ENCODE measurements at regions not wholly inside any gene's neighbourhood (a gene's known extent, or its start where the extent isn't known, plus 50 kb on each side); places are given as distances from the start of the nearest gene placed in this dataset.

GRCh38 chr9:17878810-17879370, 300.0 kb downstream of the SH3GL2 start:
- TF ChIP-seq, protein P1, sequence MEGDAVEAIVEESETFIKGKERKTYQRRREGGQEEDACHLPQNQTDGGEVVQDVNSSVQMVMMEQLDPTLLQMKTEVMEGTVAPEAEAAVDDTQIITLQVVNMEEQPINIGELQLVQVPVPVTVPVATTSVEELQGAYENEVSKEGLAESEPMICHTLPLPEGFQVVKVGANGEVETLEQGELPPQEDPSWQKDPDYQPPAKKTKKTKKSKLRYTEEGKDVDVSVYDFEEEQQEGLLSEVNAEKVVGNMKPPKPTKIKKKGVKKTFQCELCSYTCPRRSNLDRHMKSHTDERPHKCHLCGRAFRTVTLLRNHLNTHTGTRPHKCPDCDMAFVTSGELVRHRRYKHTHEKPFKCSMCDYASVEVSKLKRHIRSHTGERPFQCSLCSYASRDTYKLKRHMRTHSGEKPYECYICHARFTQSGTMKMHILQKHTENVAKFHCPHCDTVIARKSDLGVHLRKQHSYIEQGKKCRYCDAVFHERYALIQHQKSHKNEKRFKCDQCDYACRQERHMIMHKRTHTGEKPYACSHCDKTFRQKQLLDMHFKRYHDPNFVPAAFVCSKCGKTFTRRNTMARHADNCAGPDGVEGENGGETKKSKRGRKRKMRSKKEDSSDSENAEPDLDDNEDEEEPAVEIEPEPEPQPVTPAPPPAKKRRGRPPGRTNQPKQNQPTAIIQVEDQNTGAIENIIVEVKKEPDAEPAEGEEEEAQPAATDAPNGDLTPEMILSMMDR (IDR thresholded peaks at IDR 0.05; ENCODE audit: low read length), result no peak
- no peak for TF ChIP-seq EZH2phosphoT487 (IDR thresholded peaks at IDR 0.05; ENCODE audit: low read length)

Measured in MM.1S (cell line).